Ishikawa (cell line): ENCODE measurements at regions not wholly inside any gene's neighbourhood (a gene's known extent, or its start where the extent isn't known, plus 50 kb on each side); places are given as distances from the start of the nearest gene placed in this dataset.

Experiments
- CEBPB ChIP-seq: IDR thresholded peaks from 2 replicates; pipeline ENCODE4 v1.6.1; 2012
- CREB1 ChIP-seq: IDR thresholded peaks from 2 replicates; pipeline ENCODE4 v1.6.1; 2012; ENCODE audit warnings: low read depth
- EP300 ChIP-seq: IDR thresholded peaks from 2 replicates; pipeline ENCODE4 v1.6.1; 2012; ENCODE audit warnings: borderline replicate concordance
- RAD21 ChIP-seq: IDR thresholded peaks from 2 replicates; pipeline ENCODE4 v1.6.1; 2012; ENCODE audit warnings: low read depth
- YY1 ChIP-seq: IDR thresholded peaks from 2 replicates; pipeline ENCODE4 v1.6.1; 2012; ENCODE audit warnings: low read depth
- TF ChIP-seq, protein P1 (sequence below): IDR thresholded peaks from 2 replicates; pipeline ENCODE4 v1.6.1; 2012; ENCODE audit warnings: low read depth, mild to moderate bottlenecking
- TF ChIP-seq, protein P2 (sequence below): IDR thresholded peaks from 2 replicates; pipeline ENCODE4 v1.6.1; 2012

DNA sequence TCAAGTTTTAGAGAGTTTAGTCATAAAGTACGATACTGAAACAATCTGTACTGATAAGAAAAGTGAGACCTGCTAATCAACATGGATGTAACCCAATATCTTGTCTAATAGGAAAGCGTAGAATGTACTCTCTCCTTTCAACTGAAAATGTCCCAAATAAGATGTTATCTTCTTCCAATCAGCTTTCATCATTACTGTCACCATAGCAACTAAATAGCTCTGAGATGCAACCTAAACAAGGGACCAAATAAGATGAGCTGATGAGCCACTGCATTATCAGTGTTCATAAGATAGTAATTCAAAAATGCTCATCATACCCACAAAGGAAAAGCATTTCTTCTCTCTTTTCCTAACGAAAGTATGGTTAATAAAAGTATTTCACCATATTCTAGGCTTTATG, 1108.3 kb upstream of the MAP3K7 start:
- TF ChIP-seq, protein P1, sequence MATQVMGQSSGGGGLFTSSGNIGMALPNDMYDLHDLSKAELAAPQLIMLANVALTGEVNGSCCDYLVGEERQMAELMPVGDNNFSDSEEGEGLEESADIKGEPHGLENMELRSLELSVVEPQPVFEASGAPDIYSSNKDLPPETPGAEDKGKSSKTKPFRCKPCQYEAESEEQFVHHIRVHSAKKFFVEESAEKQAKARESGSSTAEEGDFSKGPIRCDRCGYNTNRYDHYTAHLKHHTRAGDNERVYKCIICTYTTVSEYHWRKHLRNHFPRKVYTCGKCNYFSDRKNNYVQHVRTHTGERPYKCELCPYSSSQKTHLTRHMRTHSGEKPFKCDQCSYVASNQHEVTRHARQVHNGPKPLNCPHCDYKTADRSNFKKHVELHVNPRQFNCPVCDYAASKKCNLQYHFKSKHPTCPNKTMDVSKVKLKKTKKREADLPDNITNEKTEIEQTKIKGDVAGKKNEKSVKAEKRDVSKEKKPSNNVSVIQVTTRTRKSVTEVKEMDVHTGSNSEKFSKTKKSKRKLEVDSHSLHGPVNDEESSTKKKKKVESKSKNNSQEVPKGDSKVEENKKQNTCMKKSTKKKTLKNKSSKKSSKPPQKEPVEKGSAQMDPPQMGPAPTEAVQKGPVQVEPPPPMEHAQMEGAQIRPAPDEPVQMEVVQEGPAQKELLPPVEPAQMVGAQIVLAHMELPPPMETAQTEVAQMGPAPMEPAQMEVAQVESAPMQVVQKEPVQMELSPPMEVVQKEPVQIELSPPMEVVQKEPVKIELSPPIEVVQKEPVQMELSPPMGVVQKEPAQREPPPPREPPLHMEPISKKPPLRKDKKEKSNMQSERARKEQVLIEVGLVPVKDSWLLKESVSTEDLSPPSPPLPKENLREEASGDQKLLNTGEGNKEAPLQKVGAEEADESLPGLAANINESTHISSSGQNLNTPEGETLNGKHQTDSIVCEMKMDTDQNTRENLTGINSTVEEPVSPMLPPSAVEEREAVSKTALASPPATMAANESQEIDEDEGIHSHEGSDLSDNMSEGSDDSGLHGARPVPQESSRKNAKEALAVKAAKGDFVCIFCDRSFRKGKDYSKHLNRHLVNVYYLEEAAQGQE: no peak
- TF ChIP-seq, protein P2, sequence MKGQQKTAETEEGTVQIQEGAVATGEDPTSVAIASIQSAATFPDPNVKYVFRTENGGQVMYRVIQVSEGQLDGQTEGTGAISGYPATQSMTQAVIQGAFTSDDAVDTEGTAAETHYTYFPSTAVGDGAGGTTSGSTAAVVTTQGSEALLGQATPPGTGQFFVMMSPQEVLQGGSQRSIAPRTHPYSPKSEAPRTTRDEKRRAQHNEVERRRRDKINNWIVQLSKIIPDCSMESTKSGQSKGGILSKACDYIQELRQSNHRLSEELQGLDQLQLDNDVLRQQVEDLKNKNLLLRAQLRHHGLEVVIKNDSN: no peak
- TF ChIP-seq CEBPB (no peak), EP300 (no peak), CREB1 (no peak), RAD21 (no peak), YY1 (no peak)
